OCI-LY3 (cell line): ENCODE measurements at regions not wholly inside any gene's neighbourhood (a gene's known extent, or its start where the extent isn't known, plus 50 kb on each side); places are given as distances from the start of the nearest gene placed in this dataset.

Experiments used
- H2AFZ ChIP-seq: fragments of 200-600, 300-600 bp; shearing (Covaris generic); 2 replicates; pipeline ENCODE4 v1.6.0; 2014; ENCODE audit warnings: antibody characterized with exemption, low read depth, low read length
- H3K27ac ChIP-seq: fragments of 200-600, 300-600 bp; sonication (generic); 2 replicates; pipeline ENCODE4 v1.5.1; 2014; ENCODE audit warnings: mild to moderate bottlenecking, low read length, moderate library complexity, mixed read lengths
- H3K27me3 ChIP-seq: fragments of 200-600, 300-600 bp; sonication (generic); 2 replicates; pipeline ENCODE4 v1.6.1; 2014; ENCODE audit warnings: low read depth, low read length, mixed read lengths
- H3K36me3 ChIP-seq: fragments of 200-600, 300-600 bp; sonication (generic); replicated peaks from 2 replicates; pipeline ENCODE3; 2014; ENCODE audit warnings: low read depth, low read length, mixed read lengths
- H3K4me1 ChIP-seq: fragments of 300-600, 200-600 bp; sonication (generic); 2 replicates; pipeline ENCODE4 v1.6.1; 2014; ENCODE audit warnings: low read length, mixed read lengths
- H3K4me2 ChIP-seq: fragments of 200-600, 300-600 bp; sonication (generic); 2 replicates; pipeline ENCODE4 v1.6.1; 2014; ENCODE audit warnings: low read length, mixed read lengths
- H3K4me3 ChIP-seq: fragments of 300-600, 200-600 bp; sonication (generic); 2 replicates; pipeline ENCODE4 v1.5.1; 2014; ENCODE audit warnings: antibody characterized with exemption, mild to moderate bottlenecking, low read length, moderate library complexity
- H3K79me2 ChIP-seq: fragments of 300-600, 200-600 bp; shearing (Covaris generic); 2 replicates; pipeline ENCODE4 v1.6.1; 2014; ENCODE audit warnings: mild to moderate bottlenecking, low read length, mixed read lengths
- H3K9ac ChIP-seq: fragments of 300-600, 200-600 bp; shearing (Covaris generic); 2 replicates; pipeline ENCODE4 v1.6.0; 2014; ENCODE audit warnings: mild to moderate bottlenecking, low read length, moderate library complexity
- H3K9me3 ChIP-seq: fragments of 200-600, 300-600 bp; shearing (Covaris generic); 2 replicates; pipeline ENCODE4 v1.6.1; 2014; ENCODE audit warnings: low read length, mixed read lengths; ENCODE audit not compliant: insufficient read depth
- H4K20me1 ChIP-seq: fragments of 200-600, 300-600 bp; sonication (generic); 2 replicates; pipeline ENCODE4 v1.6.1; 2016; ENCODE audit warnings: low read length, mixed read lengths; ENCODE audit not compliant: insufficient read depth
- CTCF ChIP-seq: fragments of 200-600, 300-600 bp; sonication (generic); IDR thresholded peaks from 2 replicates; pipeline ENCODE4 v1.5.1; 2014; ENCODE audit warnings: antibody characterized with exemption, low read length, low read depth
- EZH2phosphoT487 ChIP-seq: fragments of 200-600 bp; shearing (Covaris generic); IDR thresholded peaks from 2 replicates; pipeline ENCODE4 v1.6.1; 2018; ENCODE audit warnings: antibody characterized with exemption, mixed run types, low read depth

- no peak overlapping the region for H3K4me3 ChIP-seq
- H3K79me2 ChIP-seq = no peaks in the 10 kb centered on the region
- no peaks in the 10 kb centered on the region for H3K36me3 ChIP-seq
- no peaks in the 10 kb centered on the region for H4K20me1 ChIP-seq
- no peak overlapping the region for H3K27ac ChIP-seq
- no peak overlapping the region for H2AFZ ChIP-seq
- H3K4me2 ChIP-seq = no peak overlapping the region
- H3K9ac ChIP-seq = no peak overlapping the region
- peaks cover 4% of the 10 kb centered on the region; the same call in 1 of the 2 replicates for H3K27me3 ChIP-seq
- TF ChIP-seq CTCF (no peak), EZH2phosphoT487 (no peak)
- H3K4me1 ChIP-seq = no peaks in the 10 kb centered on the region
- H3K9me3 ChIP-seq = no peaks in the 10 kb centered on the region
These were observed 447.7 kb upstream of the MAF start for GRCh38 chr16:80048250-80048649.

DNA sequence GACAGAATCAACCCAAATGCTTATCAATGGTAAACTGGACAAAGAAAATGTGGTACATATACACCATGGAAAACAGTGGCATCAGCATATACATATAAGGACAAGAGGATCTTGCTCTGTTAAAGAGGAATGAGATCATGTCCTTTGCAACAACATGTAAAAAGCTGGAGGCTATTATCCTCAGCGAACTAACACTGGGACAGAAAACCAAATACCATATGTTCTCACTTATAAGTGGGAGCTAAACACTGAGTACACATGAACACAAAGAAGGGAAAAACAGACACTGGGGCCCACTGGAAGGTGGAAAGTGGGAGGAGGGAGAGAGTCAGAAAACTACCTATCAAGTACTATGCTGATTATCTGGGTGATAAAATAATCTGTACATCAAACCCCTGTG lies 447.3 kb upstream of the MAF start:
- Histone ChIP-seq H3K79me2 (no peaks in the 10 kb centered on the region), H3K9ac (no peak overlapping the region), H3K27ac (no peak overlapping the region), H3K36me3 (no peaks in the 10 kb centered on the region), H3K9me3 (no peaks in the 10 kb centered on the region), H2AFZ (no peak overlapping the region), H3K4me3 (no peak overlapping the region), H4K20me1 (no peaks in the 10 kb centered on the region), H3K27me3 (peaks cover 8% of the 10 kb centered on the region; the same call in 1 of the 2 replicates), H3K4me1 (no peaks in the 10 kb centered on the region), H3K4me2 (no peak overlapping the region)
- TF ChIP-seq CTCF (no peak), EZH2phosphoT487 (no peak)

- H4K20me1 ChIP-seq = no peaks in the 10 kb centered on the region
- H3K4me2 ChIP-seq = no peak overlapping the region
- H3K4me1 ChIP-seq = no peaks in the 10 kb centered on the region
- H3K27ac ChIP-seq = no peak overlapping the region
- TF ChIP-seq EZH2phosphoT487 (no peak), CTCF (no peak)
- H3K79me2 ChIP-seq = no peaks in the 10 kb centered on the region
- no peak overlapping the region for H3K9ac ChIP-seq
- H2AFZ ChIP-seq = no peak overlapping the region
- peaks cover 11% of the 10 kb centered on the region; the same call in 1 of the 2 replicates for H3K27me3 ChIP-seq
- no peaks in the 10 kb centered on the region for H3K9me3 ChIP-seq
- H3K4me3 ChIP-seq = no peak overlapping the region
- H3K36me3 ChIP-seq = no peaks in the 10 kb centered on the region
These were observed 446.3 kb upstream of the MAF start for GRCh38 chr16:80046848-80047247.

GRCh38 chr16:80046261-80046660 lies 445.7 kb upstream of the MAF start:
- H3K36me3 ChIP-seq = no peaks in the 10 kb centered on the region
- TF ChIP-seq EZH2phosphoT487 (no peak), CTCF (no peak)
- no peaks in the 10 kb centered on the region for H3K9me3 ChIP-seq
- H3K4me3 ChIP-seq = no peak overlapping the region
- no peak overlapping the region for H3K9ac ChIP-seq
- H3K27me3 ChIP-seq = peaks cover 11% of the 10 kb centered on the region; the same call in 1 of the 2 replicates
- H4K20me1 ChIP-seq = no peaks in the 10 kb centered on the region
- no peak overlapping the region for H3K4me2 ChIP-seq
- no peak overlapping the region for H2AFZ ChIP-seq
- H3K4me1 ChIP-seq = no peaks in the 10 kb centered on the region
- H3K27ac ChIP-seq = no peak overlapping the region
- no peaks in the 10 kb centered on the region for H3K79me2 ChIP-seq
